ENCODE measurements at regions not wholly inside any gene's neighbourhood (a gene's known extent, or its start where the extent isn't known, plus 50 kb on each side); places are given as distances from the start of the nearest gene placed in this dataset.

- 74% methylated on average over 3 of the region's 3 CpGs for WGBS
- no peaks in the 10 kb centered on the region for H3K27me3 ChIP-seq (replicated peaks; ENCODE audit: insufficient read depth)
- DNase-seq (ENCODE audit: low spot score) = no peak
- TF ChIP-seq CTCF (IDR thresholded peaks at IDR 0.05) = no peak
- TF ChIP-seq POLR2A (IDR thresholded peaks at IDR 0.05) = no peak
- TF ChIP-seq POLR2AphosphoS5 (IDR thresholded peaks at IDR 0.05) = no peak
- intact Hi-C loops (cut with DNase I) = no loop called here
- H3K9me3 ChIP-seq = no peaks in the 10 kb centered on the region
- H3K4me3 ChIP-seq = no peak overlapping the region
- no peaks in the 10 kb centered on the region for H3K36me3 ChIP-seq
- H3K4me1 ChIP-seq (replicated peaks) = no peaks in the 10 kb centered on the region
- no peak overlapping the region for H3K27ac ChIP-seq
These were observed 452.9 kb downstream of the GRXCR1 start for GRCh38 chr4:43345323-43345925.

- WGBS = 92% methylated on average over 2 of the region's 2 CpGs
- no peak overlapping the region for H3K4me3 ChIP-seq
- DNase-seq (ENCODE audit: low spot score) = no peak
- TF ChIP-seq POLR2A (IDR thresholded peaks at IDR 0.05) (no peak), CTCF (IDR thresholded peaks at IDR 0.05) (no peak), POLR2AphosphoS5 (IDR thresholded peaks at IDR 0.05) (no peak)
- H3K4me1 ChIP-seq (replicated peaks) = no peaks in the 10 kb centered on the region
- no peaks in the 10 kb centered on the region for H3K27me3 ChIP-seq (replicated peaks; ENCODE audit: insufficient read depth)
- intact Hi-C loops (cut with DNase I) = no loop called here
- H3K36me3 ChIP-seq = no peaks in the 10 kb centered on the region
- H3K27ac ChIP-seq = no peak overlapping the region
- H3K9me3 ChIP-seq = no peaks in the 10 kb centered on the region
These were observed 456.1 kb downstream of the GRXCR1 start for GRCh38 chr4:43348591-43348990.

GRCh38 chr4:43351970-43352806, 459.7 kb downstream of the GRXCR1 start:
- DNase-seq (ENCODE audit: low spot score) = no peak
- no peak for TF ChIP-seq CTCF (IDR thresholded peaks at IDR 0.05)
- no peak for TF ChIP-seq POLR2AphosphoS5 (IDR thresholded peaks at IDR 0.05)
- no peak for TF ChIP-seq POLR2A (IDR thresholded peaks at IDR 0.05)
- 0% methylated on average over 1 of the region's 1 CpG for WGBS

GRCh38 chr4:43352859-43353258, 460.3 kb downstream of the GRXCR1 start:
- Histone ChIP-seq H3K27ac (no peak overlapping the region), H3K9me3 (no peaks in the 10 kb centered on the region), H3K4me3 (no peak overlapping the region), H3K36me3 (no peaks in the 10 kb centered on the region), H3K4me1 (replicated peaks) (no peaks in the 10 kb centered on the region), H3K27me3 (replicated peaks; ENCODE audit: insufficient read depth) (no peaks in the 10 kb centered on the region)
- intact Hi-C loops (cut with DNase I) = no loop called here
- no peak for DNase-seq (ENCODE audit: low spot score)
- TF ChIP-seq CTCF (IDR thresholded peaks at IDR 0.05) (no peak), POLR2AphosphoS5 (IDR thresholded peaks at IDR 0.05) (no peak)
- 48% methylated on average over 3 of the region's 3 CpGs for WGBS

More at GRCh38 chr4:43351970-43352806, 459.7 kb downstream of the GRXCR1 start:
- no peaks in the 10 kb centered on the region for H3K9me3 ChIP-seq
- no peaks in the 10 kb centered on the region for H3K4me1 ChIP-seq (replicated peaks)
- H3K27ac ChIP-seq = no peak overlapping the region
- no peak overlapping the region for H3K4me3 ChIP-seq
- intact Hi-C loops (cut with DNase I) = no loop called here
- H3K36me3 ChIP-seq = no peaks in the 10 kb centered on the region
- H3K27me3 ChIP-seq (replicated peaks; ENCODE audit: insufficient read depth) = no peaks in the 10 kb centered on the region

GRCh38 chr4:43353552-43353951, 461.0 kb downstream of the GRXCR1 start:
- H3K27ac ChIP-seq = no peak overlapping the region
- intact Hi-C loops (cut with DNase I) = no loop called here
- H3K27me3 ChIP-seq (replicated peaks; ENCODE audit: insufficient read depth) = no peaks in the 10 kb centered on the region
- no peaks in the 10 kb centered on the region for H3K4me1 ChIP-seq (replicated peaks)
- TF ChIP-seq POLR2AphosphoS5 (IDR thresholded peaks at IDR 0.05) (no peak), CTCF (IDR thresholded peaks at IDR 0.05) (no peak), POLR2A (IDR thresholded peaks at IDR 0.05) (no peak)
- no peaks in the 10 kb centered on the region for H3K9me3 ChIP-seq
- no peaks in the 10 kb centered on the region for H3K36me3 ChIP-seq
- no peak for DNase-seq (ENCODE audit: low spot score)
- 48% methylated on average over 1 of the region's 1 CpG for WGBS
- H3K4me3 ChIP-seq = no peak overlapping the region
